Left lung (tissue), 4 donors: ENCODE measurements at regions not wholly inside any gene's neighbourhood (a gene's known extent, or its start where the extent isn't known, plus 50 kb on each side); places are given as distances from the start of the nearest gene placed in this dataset.

Experiments used
- ATAC-seq: fragments of 200-7000 bp; cut with Tn5 transposase; one replicate; pipeline ENCODE4 v1.9.1; 2020; ENCODE audit warnings: moderate library complexity
- DNase-seq, 4 donors: peaks; one replicate each; pipeline ENCODE4 v3.0.0-alpha.2; 2013 to 2020
- H3K27ac ChIP-seq, 2 donors: fragments of 200-600 bp; sonication (generic) in 1 of 2; one replicate each; pipeline versions ENCODE4 v1.5.0 to v1.8.0; 2020 to 2021
- H3K27me3 ChIP-seq, 2 donors: fragments of 200-600 bp; sonication (generic) in 1 of 2; one replicate each; pipeline versions ENCODE4 v1.5.0 to v1.8.0; 2020 to 2021
- H3K36me3 ChIP-seq, 2 donors: fragments of 200-600 bp; sonication (generic) in 1 of 2; one replicate each; pipeline versions ENCODE4 v1.5.0 to v1.8.0; 2020 to 2021
- H3K4me1 ChIP-seq, 2 donors: fragments of 200-600 bp; one replicate each; pipeline ENCODE4 v1.8.0; 2021
- H3K4me3 ChIP-seq, 2 donors: fragments of 200-600 bp; sonication (generic) in 1 of 2; one replicate each; pipeline versions ENCODE4 v1.5.0 to v1.8.0; 2020 to 2021; ENCODE audit warnings: mild to moderate bottlenecking in 1 of 2
- H3K9me3 ChIP-seq, 2 donors: fragments of 200-600 bp; sonication (generic) in 1 of 2; one replicate each; pipeline versions ENCODE4 v1.5.0 to v1.8.0; 2020 to 2021
- CTCF ChIP-seq, 2 donors: fragments of 200-600 bp; sonication (generic) in 1 of 2; IDR thresholded peaks; one replicate each; pipeline versions ENCODE4 v1.5.0 to v1.8.0; 2021; ENCODE audit warnings: antibody characterized with exemption in 2 of 2
- intact Hi-C, 2 donors: fragments of 100-400 bp; cut with DNase I; formaldehyde crosslinking; loops; one replicate each; pipeline versions ENCODE4 v1.11.2 to v1.14.2; 2022
- donor health status: DM: no; HTN: yes; CAD: no.
- donor health status: DM: no; HTN: no; CAD: no.

GRCh38 chr4:144350706-144351105, 210.2 kb upstream of the GYPA start:
- DNase-seq (no peak), ATAC-seq (no peak)
- no peaks in the 10 kb centered on the region for H3K9me3 ChIP-seq
- H3K27me3 ChIP-seq = peaks cover 0 to 6% of the 10 kb centered on the region in 2 donors
- TF ChIP-seq CTCF (IDR thresholded peaks at IDR 0.05) = no peak
- intact Hi-C loops = no loop called here
- no peak overlapping the region for H3K27ac ChIP-seq
- H3K4me1 ChIP-seq = no peaks in the 10 kb centered on the region
- no peak overlapping the region for H3K4me3 ChIP-seq
- no peaks in the 10 kb centered on the region for H3K36me3 ChIP-seq

GRCh38 chr4:144351306-144351705, 210.8 kb upstream of the GYPA start:
- DNase-seq (no peak), ATAC-seq (no peak)
- H3K4me1 ChIP-seq = no peaks in the 10 kb centered on the region
- H3K27me3 ChIP-seq = peaks cover 0 to 6% of the 10 kb centered on the region in 2 donors
- intact Hi-C loops = no loop called here
- no peaks in the 10 kb centered on the region for H3K9me3 ChIP-seq
- H3K36me3 ChIP-seq = no peaks in the 10 kb centered on the region
- TF ChIP-seq CTCF (IDR thresholded peaks at IDR 0.05) = no peak
- no peak overlapping the region for H3K27ac ChIP-seq
- no peak overlapping the region for H3K4me3 ChIP-seq

GRCh38 chr4:144353292-144353691, 212.8 kb upstream of the GYPA start:
- ATAC-seq (no peak), DNase-seq (no peak)
- intact Hi-C loops = no loop called here

GRCh38 chr4:144355811-144356757, 215.6 kb upstream of the GYPA start:
- Histone ChIP-seq H3K36me3 (no peaks in the 10 kb centered on the region), H3K27me3 (peaks cover 0 to 6% of the 10 kb centered on the region in 2 donors), H3K27ac (no peak overlapping the region), H3K4me3 (no peak overlapping the region), H3K9me3 (no peaks in the 10 kb centered on the region), H3K4me1 (no peaks in the 10 kb centered on the region)
- intact Hi-C loops = no loop called here
- DNase-seq (peak; percentile 16 to 73 (median 64)), ATAC-seq (peak; percentile 91)
- no peak for TF ChIP-seq CTCF (IDR thresholded peaks at IDR 0.05)

More at GRCh38 chr4:144353292-144353691, 212.8 kb upstream of the GYPA start:
- H3K27me3 ChIP-seq = peaks cover 0 to 6% of the 10 kb centered on the region in 2 donors
- H3K27ac ChIP-seq = no peak overlapping the region
- H3K36me3 ChIP-seq = no peaks in the 10 kb centered on the region
- no peaks in the 10 kb centered on the region for H3K9me3 ChIP-seq
- no peak for TF ChIP-seq CTCF (IDR thresholded peaks at IDR 0.05)
- no peaks in the 10 kb centered on the region for H3K4me1 ChIP-seq
- H3K4me3 ChIP-seq = no peak overlapping the region

GRCh38 chr4:144356941-144357381, 216.4 kb upstream of the GYPA start:
- no peak for TF ChIP-seq CTCF (IDR thresholded peaks at IDR 0.05)

More at GRCh38 chr4:144356941-144357381, 216.4 kb upstream of the GYPA start:
- intact Hi-C loops = no loop called here
- H3K4me1 ChIP-seq = no peaks in the 10 kb centered on the region
- no peaks in the 10 kb centered on the region for H3K9me3 ChIP-seq
- no peaks in the 10 kb centered on the region for H3K36me3 ChIP-seq
- H3K27ac ChIP-seq = no peak overlapping the region
- ATAC-seq = no peak
- peak in 1 of 4 donors; percentile 30 for DNase-seq
- H3K4me3 ChIP-seq = no peak overlapping the region
- H3K27me3 ChIP-seq = peaks cover 0 to 6% of the 10 kb centered on the region in 2 donors
